ENCODE measurements at regions not wholly inside any gene's neighbourhood (a gene's known extent, or its start where the extent isn't known, plus 50 kb on each side); places are given as distances from the start of the nearest gene placed in this dataset.

DNA sequence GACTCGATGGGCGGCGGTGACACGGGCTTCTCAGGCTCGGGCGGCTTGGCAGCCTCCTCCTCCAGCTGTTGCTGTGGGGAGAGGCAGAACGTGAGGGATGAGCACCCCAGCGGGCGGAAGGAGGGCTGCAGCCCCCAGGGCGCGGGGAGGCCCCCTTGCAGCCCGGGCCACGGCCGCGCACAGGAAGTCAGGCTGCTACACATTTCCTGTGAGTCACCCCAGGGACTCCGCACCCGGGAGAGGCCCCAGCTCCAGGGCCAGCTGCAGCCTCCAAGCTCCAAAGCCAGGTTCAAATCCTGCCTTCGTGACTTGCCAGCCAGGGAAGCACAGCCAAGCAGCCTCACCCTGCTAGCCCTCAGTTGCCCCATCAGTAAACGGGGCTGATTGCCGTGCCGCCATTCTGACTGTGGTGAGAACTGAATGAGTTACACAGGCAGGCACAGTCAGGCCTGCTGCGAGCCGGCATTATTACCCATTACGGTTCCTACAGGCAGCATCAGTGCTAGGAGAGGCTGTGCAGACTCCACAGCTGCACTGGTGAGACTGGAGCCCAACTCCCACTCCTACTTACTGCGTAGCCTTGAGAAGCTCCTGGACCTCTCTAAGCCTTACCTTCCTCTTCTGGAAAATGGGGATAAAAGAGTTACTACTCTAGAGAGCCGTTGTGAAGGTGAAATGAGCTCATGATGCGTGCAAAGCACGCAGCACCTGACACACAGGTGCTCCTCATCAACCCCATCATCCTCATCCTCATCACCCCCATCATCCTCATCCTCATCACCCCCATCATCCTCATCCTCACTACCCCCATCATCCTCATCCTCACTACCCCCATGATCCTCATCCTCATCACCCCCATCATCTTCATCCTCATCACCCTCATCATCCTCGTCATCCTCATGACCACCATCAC lies 100.9 kb downstream of the NCOR2 start:
- peaks cover 22% of the 10 kb centered on the region for H4K20me1 ChIP-seq (ENCODE audit: insufficient read depth, low read length)
- H3K18ac ChIP-seq (ENCODE audit: low read depth, low read length), result no peak overlapping the region
- DNase-seq (peak; percentile 16), ATAC-seq (ENCODE audit: low read depth) (peak; percentile 43; the same call in 1 of the 2 replicates)
- H3K27ac ChIP-seq (ENCODE audit: insufficient read depth, low read length), result no peak overlapping the region
- no peak overlapping the region for H3K4ac ChIP-seq (ENCODE audit: low read depth, low read length)
- peaks cover 12% of the 10 kb centered on the region for H3K9me1 ChIP-seq (ENCODE audit: insufficient read depth, low read length)
- no peak overlapping the region for H3K9ac ChIP-seq (ENCODE audit: low read depth, low read length)
- intact Hi-C loops (cut with micrococcal nuclease) (no loop called here), dilution Hi-C loops (cut with HindIII; ENCODE audit: low sequenced_read_pairs, unreplicated experiment) (no loop called here), in situ Hi-C loops (cut with MboI; ENCODE audit: low sequenced_read_pairs) (no loop called here)
- H2BK20ac ChIP-seq (ENCODE audit: low read depth, low read length), result no peak overlapping the region
- H2BK15ac ChIP-seq (ENCODE audit: low read depth, low read length), result no peak overlapping the region
- H2AFZ ChIP-seq (replicated peaks; ENCODE audit: low read length, poor library complexity), result no peak overlapping the region
- no peak overlapping the region for H4K91ac ChIP-seq (ENCODE audit: insufficient read depth, low read depth, low read length)
- H2BK5ac ChIP-seq (ENCODE audit: low read depth, low read length, poor library complexity, severe bottlenecking), result no peak overlapping the region
- H4K5ac ChIP-seq (ENCODE audit: low read depth, low read length), result no peak overlapping the region
- no peak overlapping the region for H3K4me3 ChIP-seq (ENCODE audit: insufficient read depth, low read depth, low read length)
- H3K9me3 ChIP-seq (ENCODE audit: control insufficient read depth, insufficient read depth, low read length), result peaks cover 17% of the 10 kb centered on the region
- no peak overlapping the region for H2AK9ac ChIP-seq (replicated peaks; ENCODE audit: low read depth, low read length, poor library complexity)
- CTCF ChIA-PET, result no interaction called here
- no peaks in the 10 kb centered on the region for H3K4me1 ChIP-seq (ENCODE audit: control insufficient read depth, insufficient read depth, low read length)
- H2AK5ac ChIP-seq (ENCODE audit: low read depth, low read length), result no peak overlapping the region
- H3K79me1 ChIP-seq (ENCODE audit: low read depth in 1 of 2, low read length in 2 of 2), result peaks cover 39 to 78% of the 10 kb centered on the region in 2 experiments
- H3K23ac ChIP-seq (ENCODE audit: low read depth, low read length), result no peak overlapping the region
- H3K14ac ChIP-seq (replicated peaks; ENCODE audit: low read depth, low read length), result 0 out of 2 replicates have a peak overlapping the region, but pooled peaks have one; percentile 66
- 86 to 100% methylated on average over 1 to 5 of the region's 29 CpGs for WGBS, 2 experiments (ENCODE audit: extremely low coverage in 2 of 2, insufficient read length in 1 of 2)
- no peaks in the 10 kb centered on the region for H3K27me3 ChIP-seq (ENCODE audit: control insufficient read depth, insufficient read depth, low read length)
- H2BK120ac ChIP-seq (ENCODE audit: low read depth, low read length), result no peak overlapping the region
- no peak overlapping the region for H3K56ac ChIP-seq (ENCODE audit: extremely low read depth, insufficient read depth, low read length)
- TF ChIP-seq RCOR1 (IDR thresholded peaks at IDR 0.05; ENCODE audit: insufficient replicate concordance, low read length) (no peak), CHD1 (IDR thresholded peaks at IDR 0.05; ENCODE audit: low read depth, low read length) (no peak), MAFK (IDR thresholded peaks at IDR 0.05; ENCODE audit: low read depth, low read length) (no peak), RAD21 (IDR thresholded peaks at IDR 0.05; ENCODE audit: low read length) (no peak), CEBPB (IDR thresholded peaks at IDR 0.05; ENCODE audit: low read depth, low read length) (no peak), SMC3 (IDR thresholded peaks at IDR 0.05; ENCODE audit: low read depth, low read length) (no peak), RFX5 (IDR thresholded peaks at IDR 0.05; ENCODE audit: low read depth, low read length) (no peak), MXI1 (IDR thresholded peaks at IDR 0.05; ENCODE audit: borderline replicate concordance, low read depth, low read length) (no peak), POLR2A (IDR thresholded peaks at IDR 0.05; ENCODE audit: low read depth, low read length) (no peak)
- no peak overlapping the region for H3K4me2 ChIP-seq (ENCODE audit: low read depth, low read length)
- H3K36me3 ChIP-seq (ENCODE audit: control insufficient read depth, insufficient read depth, low read length), result peaks cover 60% of the 10 kb centered on the region
- no peak overlapping the region for H4K8ac ChIP-seq (ENCODE audit: low read depth in 2 of 2, low read length in 2 of 2)
- BruUV-seq (replicated peaks), result no TSS peak
- POLR2A ChIA-PET (ENCODE audit: unreplicated experiment), result no interaction called here

Data from IMR-90 (cell line).